GM12878 (cell line): ENCODE measurements at regions not wholly inside any gene's neighbourhood (a gene's known extent, or its start where the extent isn't known, plus 50 kb on each side); places are given as distances from the start of the nearest gene placed in this dataset.

Experiments
- BMI1 ChIP-seq: fragments of 450-650 bp; IDR thresholded peaks from 2 replicates; pipeline ENCODE4 v1.6.1; 2016; ENCODE audit warnings: mild to moderate bottlenecking, moderate library complexity, borderline replicate concordance
- CHD4 ChIP-seq: fragments of 200-600 bp; sonication (generic); IDR thresholded peaks from 2 replicates; pipeline ENCODE4 v1.6.1; 2016; ENCODE audit warnings: mild to moderate bottlenecking
- CTCF ChIP-seq, 3 experiments: IDR thresholded peaks in 2 of 3; conservative IDR thresholded peaks in 1 of 3; 2 replicates each; pipeline ENCODE4 v1.5.1; 2011; ENCODE audit warnings: low read depth in 3 of 3, low read length in 3 of 3, mild to moderate bottlenecking in 3 of 3, control low read depth in 2 of 3, moderate library complexity in 2 of 3, inconsistent platforms in 1 of 3, mixed read lengths in 1 of 3; ENCODE audit not compliant: control insufficient read depth in 2 of 3, insufficient read depth in 1 of 3; ENCODE audit errors: extremely low read depth in 1 of 3
- EZH2 ChIP-seq: IDR thresholded peaks from 2 replicates; pipeline ENCODE4 v1.6.1; 2012; ENCODE audit warnings: low read depth, mild to moderate bottlenecking, control low read depth, inconsistent platforms, low read length, borderline replicate concordance; ENCODE audit not compliant: control insufficient read depth
- FOXM1 ChIP-seq: IDR thresholded peaks from 2 replicates; pipeline ENCODE4 v1.6.1; 2012; ENCODE audit warnings: low read depth, mild to moderate bottlenecking, inconsistent platforms, low read length, moderate library complexity
- MXI1 ChIP-seq: fragments of 150-350 bp; IDR thresholded peaks from 2 replicates; pipeline ENCODE4 v1.6.1; 2011; ENCODE audit warnings: low read depth, mild to moderate bottlenecking, inconsistent platforms, low read length, improper control_type of control experiment
- PML ChIP-seq: IDR thresholded peaks from 2 replicates; pipeline ENCODE4 v1.6.1; 2012; ENCODE audit warnings: low read length, inconsistent platforms
- POLR2A ChIP-seq: IDR thresholded peaks from 2 replicates; pipeline ENCODE4 v1.6.1; 2011; ENCODE audit warnings: low read depth, mild to moderate bottlenecking, low read length
- RBBP5 ChIP-seq: fragments of 200-600 bp; sonication (generic); conservative IDR thresholded peaks from 2 replicates; pipeline ENCODE4 v1.6.1; 2016
- REST ChIP-seq: IDR thresholded peaks from 2 replicates; pipeline ENCODE4 v1.6.1; 2012; ENCODE audit warnings: mild to moderate bottlenecking, low read depth, low read length
- SIX5 ChIP-seq: IDR thresholded peaks from 2 replicates; pipeline ENCODE4 v1.6.1; 2011; ENCODE audit warnings: mild to moderate bottlenecking, low read depth, low read length, moderate library complexity; ENCODE audit not compliant: severe bottlenecking
- SMAD5 ChIP-seq: IDR thresholded peaks from 2 replicates; pipeline ENCODE4 v1.6.1; 2016; ENCODE audit warnings: antibody characterized with exemption, low read depth
- STAT1 ChIP-seq: fragments of 450-650 bp; conservative IDR thresholded peaks from 2 replicates; pipeline ENCODE4 v1.6.1; 2014; ENCODE audit warnings: antibody characterized with exemption, mild to moderate bottlenecking
- TAF1 ChIP-seq: IDR thresholded peaks from 2 replicates; pipeline ENCODE4 v1.6.1; 2011; ENCODE audit warnings: mild to moderate bottlenecking, low read depth, low read length, borderline replicate concordance

DNA sequence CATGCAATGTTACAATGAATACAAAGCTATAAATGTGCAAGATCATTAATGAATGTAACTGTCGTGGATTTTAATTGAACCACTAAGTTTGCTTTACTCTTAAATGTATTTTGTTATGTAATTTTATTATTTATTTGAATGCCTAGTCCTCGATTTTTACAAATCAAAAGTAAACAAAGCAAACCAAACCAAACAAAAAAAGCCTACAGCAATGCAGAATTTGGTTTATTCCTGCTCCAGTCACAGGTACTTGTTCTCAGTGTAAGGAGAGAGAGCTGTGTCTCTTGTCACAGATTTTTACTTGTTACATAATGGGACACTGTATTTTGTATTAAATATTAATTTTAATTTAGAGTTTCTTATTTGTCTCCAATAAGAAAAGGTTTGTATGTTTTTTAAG, 584.3 kb upstream of the SLITRK6 start:
- TF ChIP-seq MXI1 (no peak), POLR2A (no peak), TAF1 (no peak), CTCF (IDR thresholded peaks at IDR 0.05 in 2 of 3, conservative IDR thresholded peaks at IDR 0.05 in 1 of 3; ENCODE audit: control insufficient read depth in 2 of 3, extremely low read depth in 1 of 3, insufficient read depth in 1 of 3, low read depth in 3 of 3, low read length in 3 of 3) (no peak), SMAD5 (no peak), CHD4 (no peak), RBBP5 (no peak), BMI1 (no peak), FOXM1 (no peak), STAT1 (no peak), EZH2 (no peak), REST (no peak), PML (no peak), SIX5 (no peak)
